Panc1 (cell line): ENCODE measurements at regions not wholly inside any gene's neighbourhood (a gene's known extent, or its start where the extent isn't known, plus 50 kb on each side); places are given as distances from the start of the nearest gene placed in this dataset.

ENCODE experiments used
- ATAC-seq: fragments of 200-7000 bp; cut with Tn5 transposase; 2 replicates; pipeline ENCODE4 v1.9.1; 2020; ENCODE audit warnings: mild to moderate bottlenecking, moderate library complexity
- BruUV-seq: library from RNA; stranded (reverse); fragments of 400-500 nt; replicated peaks from 2 replicates; lab custom pipeline; 2021; lab: Mats Ljungman, UMichigan
- CTCF ChIA-PET: fragments of 300-600 bp; sonication (Branson Sonifier 250); formaldehyde crosslinking; loops from one replicate; lab custom pipeline; 2022; ENCODE audit warnings: antibody characterized with exemption; lab: Charles Lee
- POLR2A ChIA-PET: fragments of 300-600 bp; sonication (Branson Sonifier 250); formaldehyde crosslinking; loops from one replicate; lab custom pipeline; 2022; ENCODE audit warnings: antibody characterized with exemption; lab: Charles Lee
- DNase-seq: peaks from one replicate; pipeline ENCODE4 v3.0.0-alpha.2; 2010; ENCODE audit warnings: low read depth, low spot score
- H3K27ac ChIP-seq: 2 replicates; pipeline ENCODE4 v1.5.1; 2011; ENCODE audit warnings: mild to moderate bottlenecking, low read length, inconsistent platforms
- H3K27me3 ChIP-seq: fragments of 200-500 bp; sonication (Bioruptor generic); 2 replicates; pipeline ENCODE4 v1.6.0; 2014; ENCODE audit warnings: low read length, inconsistent platforms; ENCODE audit not compliant: control insufficient read depth, insufficient read depth
- H3K36me3 ChIP-seq: fragments of 200-500 bp; sonication (Bioruptor generic); 2 replicates; pipeline ENCODE4 v1.5.1; 2014; ENCODE audit warnings: inconsistent platforms, mild to moderate bottlenecking, low read length, moderate library complexity; ENCODE audit not compliant: control insufficient read depth, insufficient read depth
- H3K4me1 ChIP-seq: 2 replicates; pipeline ENCODE4 v1.5.1; 2011; ENCODE audit warnings: inconsistent platforms, mild to moderate bottlenecking, low read length, moderate library complexity; ENCODE audit not compliant: control insufficient read depth, insufficient read depth
- H3K4me3 ChIP-seq, 2 experiments: 2 replicates each; pipeline ENCODE4 v1.5.1; 2011 to 2012; ENCODE audit warnings: low read depth in 2 of 2, low read length in 2 of 2, mild to moderate bottlenecking in 2 of 2, inconsistent platforms in 1 of 2, moderate library complexity in 1 of 2
- H3K9me3 ChIP-seq: fragments of 200-500 bp; sonication (Bioruptor generic); 2 replicates; pipeline ENCODE4 v1.5.1; 2014; ENCODE audit warnings: low read depth, mild to moderate bottlenecking, inconsistent platforms, low read length, moderate library complexity; ENCODE audit not compliant: control insufficient read depth, insufficient read depth
- CTCF ChIP-seq: fragments of 450-650 bp; IDR thresholded peaks from 2 replicates; pipeline ENCODE4 v1.5.1; 2017; ENCODE audit warnings: mild to moderate bottlenecking
- POLR2AphosphoS5 ChIP-seq: IDR thresholded peaks from 2 replicates; pipeline ENCODE4 v1.6.1; 2012; ENCODE audit warnings: mild to moderate bottlenecking, low read depth, low read length, moderate library complexity
- SIN3A ChIP-seq: IDR thresholded peaks from 2 replicates; pipeline ENCODE4 v1.6.1; 2012; ENCODE audit warnings: low read depth, mild to moderate bottlenecking, low read length, moderate library complexity, borderline replicate concordance; ENCODE audit not compliant: insufficient read depth
- TCF7L2 ChIP-seq: IDR thresholded peaks from 2 replicates; pipeline ENCODE4 v1.6.1; 2011; ENCODE audit warnings: mild to moderate bottlenecking, low read depth, low read length, inconsistent platforms
- in situ Hi-C: cut with HindIII; loops from 2 replicates; pipeline ENCODE4 v1.10.0; 2016; ENCODE audit warnings: low sequenced_read_pairs, low pct_unique_long_range_greater_than_20kb
- intact Hi-C: fragments of 100-400 bp; cut with micrococcal nuclease; formaldehyde crosslinking; loops from one replicate; pipeline ENCODE4 v1.10.0; 2022; ENCODE audit not compliant: unreplicated experiment
- TF ChIP-seq, protein P1 (sequence below), 2 experiments: IDR thresholded peaks; 2 replicates each; pipeline ENCODE4 v1.6.1; 2011 to 2012; ENCODE audit warnings: low read depth in 2 of 2, control low read depth in 1 of 2, low read length in 1 of 2, mild to moderate bottlenecking in 1 of 2, moderate library complexity in 1 of 2; ENCODE audit not compliant: insufficient read depth in 1 of 2

DNA sequence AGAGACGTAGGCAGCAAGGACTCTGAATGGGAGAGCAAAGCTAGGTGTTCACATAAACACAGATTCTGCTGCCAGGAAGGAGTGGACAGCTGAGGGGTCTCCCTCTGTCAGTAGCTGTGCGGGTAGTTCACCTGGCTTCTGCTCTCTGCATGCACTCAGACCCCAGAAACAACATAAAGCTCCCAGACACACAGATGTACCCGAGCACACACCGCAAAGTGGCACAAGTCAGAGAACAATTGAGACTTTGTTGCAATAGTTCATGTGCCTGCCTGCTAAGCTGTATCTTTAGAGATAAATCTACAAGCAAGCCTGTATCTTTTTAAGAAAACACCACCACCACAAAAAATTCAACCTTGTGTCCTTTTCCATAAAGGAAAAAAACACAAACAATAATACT lies 420.0 kb upstream of the ST6GAL2 start:
- no TSS peak for BruUV-seq
- CTCF ChIA-PET = no interaction called here
- intact Hi-C loops (no loop called here), in situ Hi-C loops (no loop called here)
- Histone ChIP-seq H3K27ac (no peak overlapping the region), H3K4me1 (no peaks in the 10 kb centered on the region), H3K9me3 (no peaks in the 10 kb centered on the region), H3K27me3 (0 out of 2 replicates have a peak, but pooled peaks cover 2% of the 10 kb centered on the region), H3K36me3 (no peaks in the 10 kb centered on the region), H3K4me3 (no peak overlapping the region)
- DNase-seq (no peak), ATAC-seq (no peak)
- TF ChIP-seq, protein P1, sequence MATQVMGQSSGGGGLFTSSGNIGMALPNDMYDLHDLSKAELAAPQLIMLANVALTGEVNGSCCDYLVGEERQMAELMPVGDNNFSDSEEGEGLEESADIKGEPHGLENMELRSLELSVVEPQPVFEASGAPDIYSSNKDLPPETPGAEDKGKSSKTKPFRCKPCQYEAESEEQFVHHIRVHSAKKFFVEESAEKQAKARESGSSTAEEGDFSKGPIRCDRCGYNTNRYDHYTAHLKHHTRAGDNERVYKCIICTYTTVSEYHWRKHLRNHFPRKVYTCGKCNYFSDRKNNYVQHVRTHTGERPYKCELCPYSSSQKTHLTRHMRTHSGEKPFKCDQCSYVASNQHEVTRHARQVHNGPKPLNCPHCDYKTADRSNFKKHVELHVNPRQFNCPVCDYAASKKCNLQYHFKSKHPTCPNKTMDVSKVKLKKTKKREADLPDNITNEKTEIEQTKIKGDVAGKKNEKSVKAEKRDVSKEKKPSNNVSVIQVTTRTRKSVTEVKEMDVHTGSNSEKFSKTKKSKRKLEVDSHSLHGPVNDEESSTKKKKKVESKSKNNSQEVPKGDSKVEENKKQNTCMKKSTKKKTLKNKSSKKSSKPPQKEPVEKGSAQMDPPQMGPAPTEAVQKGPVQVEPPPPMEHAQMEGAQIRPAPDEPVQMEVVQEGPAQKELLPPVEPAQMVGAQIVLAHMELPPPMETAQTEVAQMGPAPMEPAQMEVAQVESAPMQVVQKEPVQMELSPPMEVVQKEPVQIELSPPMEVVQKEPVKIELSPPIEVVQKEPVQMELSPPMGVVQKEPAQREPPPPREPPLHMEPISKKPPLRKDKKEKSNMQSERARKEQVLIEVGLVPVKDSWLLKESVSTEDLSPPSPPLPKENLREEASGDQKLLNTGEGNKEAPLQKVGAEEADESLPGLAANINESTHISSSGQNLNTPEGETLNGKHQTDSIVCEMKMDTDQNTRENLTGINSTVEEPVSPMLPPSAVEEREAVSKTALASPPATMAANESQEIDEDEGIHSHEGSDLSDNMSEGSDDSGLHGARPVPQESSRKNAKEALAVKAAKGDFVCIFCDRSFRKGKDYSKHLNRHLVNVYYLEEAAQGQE (IDR thresholded peaks at IDR 0.05; ENCODE audit: insufficient read depth in 1 of 2, low read depth in 2 of 2, low read length in 1 of 2) = no peak
- POLR2A ChIA-PET = no interaction called here

GRCh38 chr2:107306881-107307280 lies 420.9 kb upstream of the ST6GAL2 start:
- no peak for DNase-seq
- CTCF ChIA-PET = no interaction called here
- Histone ChIP-seq H3K4me1 (no peaks in the 10 kb centered on the region), H3K27me3 (0 out of 2 replicates have a peak, but pooled peaks cover 2% of the 10 kb centered on the region), H3K4me3 (no peak overlapping the region), H3K9me3 (no peaks in the 10 kb centered on the region), H3K36me3 (no peaks in the 10 kb centered on the region), H3K27ac (no peak overlapping the region)
- ATAC-seq = no peak
- no TSS peak for BruUV-seq
- POLR2A ChIA-PET = no interaction called here
- TF ChIP-seq POLR2AphosphoS5 (no peak), TCF7L2 (no peak), CTCF (no peak), SIN3A (no peak)
- TF ChIP-seq, protein P1 (IDR thresholded peaks at IDR 0.05; ENCODE audit: insufficient read depth in 1 of 2, low read depth in 2 of 2, low read length in 1 of 2) = no peak
- intact Hi-C loops = no loop called here
- in situ Hi-C loops = no loop called here
